ENCODE measurements at regions not wholly inside any gene's neighbourhood (a gene's known extent, or its start where the extent isn't known, plus 50 kb on each side); places are given as distances from the start of the nearest gene placed in this dataset.

DNA sequence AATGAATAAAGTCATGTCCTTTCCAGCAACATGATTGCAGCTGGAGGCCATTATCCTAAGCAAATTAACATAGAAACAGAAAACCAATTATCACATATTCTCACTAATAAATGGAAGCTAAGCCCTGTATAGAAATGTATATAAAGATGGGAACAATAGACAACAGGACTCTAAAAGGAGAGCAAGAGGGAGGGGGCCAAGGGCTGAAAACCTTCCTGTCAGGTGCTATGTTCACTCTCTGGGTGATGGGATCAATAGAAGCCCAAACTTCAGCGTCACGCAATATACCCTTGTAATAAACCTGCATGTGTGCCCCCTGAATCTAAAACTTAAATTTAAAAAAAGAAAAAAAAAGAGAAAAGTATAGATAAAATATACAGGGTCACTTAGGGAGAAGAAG, 163.7 kb upstream of the ACO1 start:
- H3K4me1 ChIP-seq, result no peaks in the 10 kb centered on the region
- H3K4me3 ChIP-seq, result no peak overlapping the region
- no peaks in the 10 kb centered on the region for H3K36me3 ChIP-seq
- ATAC-seq (no peak), DNase-seq (no peak)
- TF ChIP-seq, protein P1, sequence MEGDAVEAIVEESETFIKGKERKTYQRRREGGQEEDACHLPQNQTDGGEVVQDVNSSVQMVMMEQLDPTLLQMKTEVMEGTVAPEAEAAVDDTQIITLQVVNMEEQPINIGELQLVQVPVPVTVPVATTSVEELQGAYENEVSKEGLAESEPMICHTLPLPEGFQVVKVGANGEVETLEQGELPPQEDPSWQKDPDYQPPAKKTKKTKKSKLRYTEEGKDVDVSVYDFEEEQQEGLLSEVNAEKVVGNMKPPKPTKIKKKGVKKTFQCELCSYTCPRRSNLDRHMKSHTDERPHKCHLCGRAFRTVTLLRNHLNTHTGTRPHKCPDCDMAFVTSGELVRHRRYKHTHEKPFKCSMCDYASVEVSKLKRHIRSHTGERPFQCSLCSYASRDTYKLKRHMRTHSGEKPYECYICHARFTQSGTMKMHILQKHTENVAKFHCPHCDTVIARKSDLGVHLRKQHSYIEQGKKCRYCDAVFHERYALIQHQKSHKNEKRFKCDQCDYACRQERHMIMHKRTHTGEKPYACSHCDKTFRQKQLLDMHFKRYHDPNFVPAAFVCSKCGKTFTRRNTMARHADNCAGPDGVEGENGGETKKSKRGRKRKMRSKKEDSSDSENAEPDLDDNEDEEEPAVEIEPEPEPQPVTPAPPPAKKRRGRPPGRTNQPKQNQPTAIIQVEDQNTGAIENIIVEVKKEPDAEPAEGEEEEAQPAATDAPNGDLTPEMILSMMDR (IDR thresholded peaks at IDR 0.05), result no peak
- H3K27me3 ChIP-seq (ENCODE audit: low read depth), result no peaks in the 10 kb centered on the region
- no peak overlapping the region for H3K27ac ChIP-seq
- no peaks in the 10 kb centered on the region for H3K9me3 ChIP-seq
- intact Hi-C loops (cut with DNase I), result no loop called here

DNA sequence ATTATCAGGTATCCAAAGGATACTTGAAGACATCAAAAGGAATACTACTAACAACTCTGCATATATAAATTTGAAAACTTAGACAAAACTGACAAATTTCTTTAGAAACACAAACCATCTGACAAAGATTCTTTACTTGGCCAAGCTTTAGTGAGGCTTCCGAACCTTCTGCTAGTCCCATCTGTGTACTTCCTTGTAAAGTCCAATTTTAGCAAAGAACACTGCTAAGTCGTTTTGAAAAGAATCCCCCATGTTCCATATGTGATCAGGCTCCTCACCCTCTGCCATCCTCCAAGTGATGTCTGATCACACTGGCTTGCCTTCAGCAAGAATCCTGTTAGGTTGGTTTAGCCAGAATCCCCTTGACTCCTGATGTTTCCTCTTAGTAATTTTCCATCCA, 150.0 kb upstream of the ACO1 start:
- intact Hi-C loops (cut with DNase I), result no loop called here

DNA sequence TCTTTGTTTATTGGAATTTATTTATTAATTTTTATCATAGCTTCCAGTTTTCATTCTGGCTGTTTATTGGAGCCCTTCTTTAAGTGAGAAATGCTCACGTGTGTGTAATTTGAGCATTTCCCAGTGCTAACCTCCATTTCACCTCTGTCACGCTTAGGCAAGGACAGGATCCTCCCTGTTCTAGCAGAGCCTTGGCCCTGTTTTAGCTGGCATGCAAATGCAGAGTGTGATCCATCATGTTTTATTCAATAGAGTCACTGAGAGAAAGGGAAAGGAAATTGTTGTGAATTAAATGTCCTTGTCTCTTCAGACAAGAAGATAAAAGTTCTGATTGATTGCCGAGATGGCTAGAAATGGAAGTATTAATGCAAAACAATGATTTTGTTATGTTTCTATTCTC, 137.3 kb upstream of the ACO1 start:
- H3K27me3 ChIP-seq (ENCODE audit: low read depth), result no peaks in the 10 kb centered on the region
- ATAC-seq (no peak), DNase-seq (no peak)
- no peak overlapping the region for H3K4me3 ChIP-seq
- no peaks in the 10 kb centered on the region for H3K4me1 ChIP-seq
- no peak overlapping the region for H3K27ac ChIP-seq
- no peaks in the 10 kb centered on the region for H3K9me3 ChIP-seq
- no peaks in the 10 kb centered on the region for H3K36me3 ChIP-seq
- intact Hi-C loops (cut with DNase I), result no loop called here
- TF ChIP-seq, protein P1 (IDR thresholded peaks at IDR 0.05), result no peak

More for the DNA sequence above, 150.0 kb upstream of the ACO1 start:
- TF ChIP-seq, protein P1 (IDR thresholded peaks at IDR 0.05), result no peak
- no peak for ATAC-seq
- Histone ChIP-seq H3K9me3 (no peaks in the 10 kb centered on the region), H3K36me3 (no peaks in the 10 kb centered on the region), H3K4me1 (no peaks in the 10 kb centered on the region), H3K27me3 (ENCODE audit: low read depth) (no peaks in the 10 kb centered on the region), H3K4me3 (no peak overlapping the region), H3K27ac (no peak overlapping the region)
- no peak for DNase-seq

DNA sequence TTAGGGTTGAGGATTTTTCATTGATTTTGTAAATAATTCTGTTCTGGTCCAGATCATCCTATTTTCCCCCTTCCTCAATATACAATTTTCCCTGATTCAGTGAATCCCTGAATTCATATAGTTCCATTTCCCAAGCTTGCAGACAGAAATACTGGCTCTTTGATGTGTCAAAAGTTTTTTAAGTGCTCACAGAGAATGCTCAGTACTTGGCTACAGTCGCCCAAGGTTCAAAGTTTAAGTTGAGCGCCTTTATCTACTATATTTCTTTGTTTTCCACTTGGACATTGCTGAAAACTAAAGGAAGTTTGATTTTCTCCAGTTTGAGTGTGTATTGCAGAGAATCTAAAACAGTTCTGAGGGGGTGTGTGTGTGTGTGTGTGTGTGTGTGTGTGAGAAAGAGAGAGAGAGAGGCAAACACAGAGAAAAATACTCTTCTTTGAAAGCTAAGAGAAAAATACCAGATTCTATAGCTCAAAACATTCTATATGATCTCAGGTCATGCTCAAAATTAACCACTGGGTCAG, 136.2 kb upstream of the ACO1 start:
- Histone ChIP-seq H3K4me1 (no peaks in the 10 kb centered on the region), H3K4me3 (no peak overlapping the region), H3K27ac (no peak overlapping the region), H3K27me3 (ENCODE audit: low read depth) (no peaks in the 10 kb centered on the region), H3K9me3 (no peaks in the 10 kb centered on the region), H3K36me3 (no peaks in the 10 kb centered on the region)
- intact Hi-C loops (cut with DNase I), result no loop called here
- TF ChIP-seq, protein P1 (IDR thresholded peaks at IDR 0.05), result no peak
- ATAC-seq (no peak), DNase-seq (no peak)

DNA sequence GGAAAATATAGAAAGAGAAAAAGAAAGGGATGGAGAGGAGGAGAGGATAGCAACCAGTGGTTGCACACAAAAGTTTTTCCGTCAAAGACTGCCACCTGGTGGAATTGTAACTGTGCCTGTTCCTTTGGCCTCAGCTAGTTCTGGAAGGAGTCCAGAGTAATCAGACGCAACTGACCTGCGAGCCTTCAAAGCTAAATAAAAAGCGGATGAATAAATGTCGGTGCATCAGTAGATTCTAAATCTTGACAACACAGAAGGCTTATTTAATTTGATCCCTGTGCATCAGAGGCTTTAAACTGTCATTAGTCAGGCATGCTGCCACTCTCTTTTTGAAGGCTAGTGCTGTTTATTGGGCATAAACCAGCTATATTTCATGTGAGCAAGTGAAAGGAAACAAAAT, 132.9 kb upstream of the ACO1 start:
- Histone ChIP-seq H3K27me3 (ENCODE audit: low read depth) (no peaks in the 10 kb centered on the region), H3K36me3 (no peaks in the 10 kb centered on the region), H3K9me3 (no peaks in the 10 kb centered on the region), H3K27ac (no peak overlapping the region), H3K4me1 (no peaks in the 10 kb centered on the region), H3K4me3 (no peak overlapping the region)
- no peak for DNase-seq
- peak in 1 of 2 donors; percentile 67 for ATAC-seq
- TF ChIP-seq, protein P1 (IDR thresholded peaks at IDR 0.05), result peak; percentile 58
- intact Hi-C loops (cut with DNase I), result no loop called here

DNA sequence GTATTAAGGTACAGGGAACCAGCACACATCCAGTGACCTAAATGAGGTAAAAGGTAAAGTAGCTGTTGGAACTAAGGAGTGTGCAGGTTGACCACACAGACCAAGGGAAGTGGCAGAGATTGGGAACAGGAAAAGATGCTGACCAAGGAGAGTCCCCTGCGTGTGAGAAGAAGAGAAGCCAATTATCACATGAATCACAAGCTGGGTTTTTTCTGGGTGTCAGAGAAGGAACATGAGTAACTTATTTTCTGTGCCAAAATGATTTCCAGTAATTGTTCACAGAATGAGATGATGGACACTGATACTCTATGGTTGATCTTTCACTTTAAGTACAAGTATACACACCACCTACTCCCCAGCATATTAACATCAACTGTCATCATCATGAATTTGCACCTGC, 130.7 kb upstream of the ACO1 start:
- Histone ChIP-seq H3K9me3 (no peaks in the 10 kb centered on the region), H3K27me3 (ENCODE audit: low read depth) (no peaks in the 10 kb centered on the region), H3K36me3 (no peaks in the 10 kb centered on the region), H3K4me1 (no peaks in the 10 kb centered on the region), H3K27ac (no peak overlapping the region), H3K4me3 (no peak overlapping the region)
- intact Hi-C loops (cut with DNase I), result no loop called here
- ATAC-seq (no peak), DNase-seq (no peak)
- TF ChIP-seq, protein P1 (IDR thresholded peaks at IDR 0.05), result no peak
